ENCODE measurements at regions not wholly inside any gene's neighbourhood (a gene's known extent, or its start where the extent isn't known, plus 50 kb on each side); places are given as distances from the start of the nearest gene placed in this dataset.
A peak's percentile ranks its signal among the peaks of the same experiment; 100 is the strongest.
"Not testable (repeated sequence)": the region's sequence is repeated elsewhere in the genome, so short reads cannot be mapped to it uniquely, and the experiment has no call there.

- DNase-seq, result no peak
These were observed 636.5 kb downstream of the TAF11L14 start for GRCh38 chr5:18270635-18271338.

GRCh38 chr5:18276939-18277338 is 642.7 kb downstream of the TAF11L14 start:
- no peak for DNase-seq

- DNase-seq, result peak; percentile 65
These were observed 647.8 kb downstream of the TAF11L14 start for GRCh38 chr5:18281947-18282581.

GRCh38 chr5:18285257-18285656 is 651.0 kb downstream of the TAF11L14 start:
- no peak for DNase-seq

- no peak for DNase-seq
These were observed 657.9 kb downstream of the TAF11L14 start for GRCh38 chr5:18292146-18292545.

- not testable (repeated sequence) for DNase-seq
These were observed 661.4 kb downstream of the TAF11L14 start for GRCh38 chr5:18295696-18296095.

- DNase-seq, result no peak
These were observed 664.9 kb downstream of the TAF11L14 start for GRCh38 chr5:18299166-18299565.

GRCh38 chr5:18305288-18305924 is 671.1 kb downstream of the TAF11L14 start:
- DNase-seq, result peak; percentile 49

- no peak for DNase-seq
These were observed 677.0 kb downstream of the TAF11L14 start for GRCh38 chr5:18311266-18311665.

GRCh38 chr5:18312016-18312415 is 677.8 kb downstream of the TAF11L14 start:
- no peak for DNase-seq

- no peak for DNase-seq
These were observed 680.0 kb downstream of the TAF11L14 start for GRCh38 chr5:18314192-18314778.

- DNase-seq, result no peak
These were observed 687.1 kb downstream of the TAF11L14 start for GRCh38 chr5:18321262-18321942.

- no peak for DNase-seq
These were observed 689.6 kb downstream of the TAF11L14 start for GRCh38 chr5:18323891-18324290.

- no peak for DNase-seq
These were observed 691.2 kb downstream of the TAF11L14 start for GRCh38 chr5:18325431-18325830.

GRCh38 chr5:18329328-18329727 is 695.1 kb downstream of the TAF11L14 start:
- DNase-seq, result no peak

GRCh38 chr5:18333841-18334240 is 699.6 kb downstream of the TAF11L14 start:
- no peak for DNase-seq

GRCh38 chr5:18334949-18335348 is 700.7 kb downstream of the TAF11L14 start:
- no peak for DNase-seq

- no peak for DNase-seq
These were observed 720.6 kb downstream of the TAF11L14 start for GRCh38 chr5:18354828-18355227.

- DNase-seq, result no peak
These were observed 723.2 kb downstream of the TAF11L14 start for GRCh38 chr5:18357486-18357885.

GRCh38 chr5:18366234-18366633 is 732.0 kb downstream of the TAF11L14 start:
- no peak for DNase-seq

- DNase-seq, result no peak
These were observed 736.3 kb downstream of the TAF11L14 start for GRCh38 chr5:18370531-18370930.

- no peak for DNase-seq
These were observed 741.4 kb downstream of the TAF11L14 start for GRCh38 chr5:18375641-18376040.

- DNase-seq, result no peak
These were observed 743.8 kb downstream of the TAF11L14 start for GRCh38 chr5:18378066-18378465.
